Stimulated activated CD4-positive, alpha-beta T cell treated with anti-CD3 and anti-CD28 coated beads, Interleukin-15, amount 100 ng/mL, for 24 hours (primary cell): ENCODE measurements at regions not wholly inside any gene's neighbourhood (a gene's known extent, or its start where the extent isn't known, plus 50 kb on each side); places are given as distances from the start of the nearest gene placed in this dataset.

Source experiments
- DNase-seq: peaks from one replicate; pipeline ENCODE4 v3.0.0-alpha.2; 2020

- DNase-seq = no peak
Observed at GRCh38 chr6:163724196-163724595, 309.7 kb downstream of the QKI start.

- no peak for DNase-seq
Observed at GRCh38 chr6:163723759-163724158, 309.2 kb downstream of the QKI start.

GRCh38 chr6:163721922-163722692 lies 307.6 kb downstream of the QKI start:
- DNase-seq = no peak

- DNase-seq = no peak
Observed at GRCh38 chr6:163721435-163721834, 306.9 kb downstream of the QKI start.

- no peak for DNase-seq
Observed at GRCh38 chr6:163720460-163721235, 306.1 kb downstream of the QKI start.

GRCh38 chr6:163720005-163720404 lies 305.5 kb downstream of the QKI start:
- DNase-seq = no peak

GRCh38 chr6:163719028-163719742 lies 304.7 kb downstream of the QKI start:
- no peak for DNase-seq

- no peak for DNase-seq
Observed at GRCh38 chr6:163718537-163718936, 304.0 kb downstream of the QKI start.

GRCh38 chr6:163717106-163717764 lies 302.7 kb downstream of the QKI start:
- DNase-seq = no peak

- DNase-seq = no peak
Observed at GRCh38 chr6:163716690-163717089, 302.2 kb downstream of the QKI start.

- DNase-seq = no peak
Observed at GRCh38 chr6:163715846-163716245, 301.3 kb downstream of the QKI start.

GRCh38 chr6:163714179-163714578 lies 299.7 kb downstream of the QKI start:
- no peak for DNase-seq

GRCh38 chr6:163712981-163713380 lies 298.5 kb downstream of the QKI start:
- no peak for DNase-seq

- no peak for DNase-seq
Observed at GRCh38 chr6:163712566-163712961, 298.0 kb downstream of the QKI start.

- no peak for DNase-seq
Observed at GRCh38 chr6:163711615-163712565, 297.4 kb downstream of the QKI start.

- no peak for DNase-seq
Observed at GRCh38 chr6:163710532-163711470, 296.3 kb downstream of the QKI start.

- no peak for DNase-seq
Observed at GRCh38 chr6:163709693-163710092, 295.2 kb downstream of the QKI start.

GRCh38 chr6:163709255-163709654 lies 294.7 kb downstream of the QKI start:
- no peak for DNase-seq

GRCh38 chr6:163708466-163708865 lies 293.9 kb downstream of the QKI start:
- no peak for DNase-seq
